Liver (tissue), 8 donors: ENCODE measurements at regions not wholly inside any gene's neighbourhood (a gene's known extent, or its start where the extent isn't known, plus 50 kb on each side); places are given as distances from the start of the nearest gene placed in this dataset.

ENCODE experiments used
- DNase-seq: peaks from one replicate; pipeline ENCODE4 v3.0.0-alpha.2; 2017; ENCODE audit warnings: low spot score
- H3K27ac ChIP-seq, 2 donors: one replicate each; pipeline ENCODE4 v1.7.0; 2013; ENCODE audit warnings: inconsistent platforms in 2 of 2, low read length in 2 of 2, control low read depth in 1 of 2, low read depth in 1 of 2, mild to moderate bottlenecking in 1 of 2
- H3K27me3 ChIP-seq, 4 donors: one replicate each; pipeline versions ENCODE4 v1.6.1 to v1.7.0; 2013; ENCODE audit warnings: low read length in 3 of 4, inconsistent platforms in 1 of 4, mild to moderate bottlenecking in 1 of 4, moderate library complexity in 1 of 4; ENCODE audit not compliant: control insufficient read depth in 4 of 4, insufficient read depth in 4 of 4
- H3K36me3 ChIP-seq, 4 donors: one replicate each; pipeline versions ENCODE4 v1.6.1 to v1.7.0; 2013; ENCODE audit warnings: low read length in 3 of 4, mild to moderate bottlenecking in 3 of 4, low read depth in 1 of 4, moderate library complexity in 1 of 4; ENCODE audit not compliant: control insufficient read depth in 4 of 4, insufficient read depth in 3 of 4
- H3K4me1 ChIP-seq, 4 donors: one replicate each; pipeline versions ENCODE4 v1.6.1 to v1.7.0; 2013; ENCODE audit warnings: low read length in 3 of 4, mild to moderate bottlenecking in 3 of 4, moderate library complexity in 1 of 4; ENCODE audit not compliant: control insufficient read depth in 4 of 4, insufficient read depth in 4 of 4
- H3K4me3 ChIP-seq, 3 donors: one replicate each; pipeline versions ENCODE4 v1.6.1 to v1.7.0; 2013; ENCODE audit warnings: low read length in 3 of 3, control low read depth in 1 of 3, low read depth in 1 of 3, mild to moderate bottlenecking in 1 of 3
- H3K9ac ChIP-seq, 2 donors: one replicate each; pipeline ENCODE4 v1.7.0; 2013; ENCODE audit warnings: low read length in 2 of 2, mild to moderate bottlenecking in 2 of 2, moderate library complexity in 2 of 2, control low read depth in 1 of 2, low read depth in 1 of 2
- H3K9me3 ChIP-seq, 4 donors: one replicate each; pipeline versions ENCODE4 v1.6.1 to v1.7.0; 2013; ENCODE audit warnings: low read length in 3 of 4; ENCODE audit not compliant: control insufficient read depth in 4 of 4
- EGR1 ChIP-seq, 2 donors: IDR thresholded peaks; 2 replicates each; pipeline ENCODE4 v1.6.1; 2016 to 2018; ENCODE audit warnings: antibody characterized with exemption in 2 of 2, low read depth in 2 of 2
- FOXA1 ChIP-seq: IDR thresholded peaks from 2 replicates; pipeline ENCODE4 v1.6.1; 2016; ENCODE audit warnings: antibody characterized with exemption
- FOXA2 ChIP-seq: IDR thresholded peaks from 2 replicates; pipeline ENCODE4 v1.6.1; 2016; ENCODE audit warnings: antibody characterized with exemption
- HNF4A ChIP-seq, 2 donors: conservative IDR thresholded peaks; 2 replicates each; pipeline ENCODE4 v1.6.1; 2016; ENCODE audit warnings: antibody characterized with exemption in 2 of 2, mild to moderate bottlenecking in 2 of 2
- HNF4G ChIP-seq: IDR thresholded peaks from 2 replicates; pipeline ENCODE4 v1.6.1; 2016; ENCODE audit warnings: antibody characterized with exemption
- JUND ChIP-seq, 2 donors: IDR thresholded peaks; 2 replicates each; pipeline ENCODE4 v1.6.1; 2016; ENCODE audit warnings: antibody characterized with exemption in 2 of 2
- NR2F2 ChIP-seq: IDR thresholded peaks from 2 replicates; pipeline ENCODE4 v1.6.1; 2016; ENCODE audit warnings: antibody characterized with exemption
- RAD21 ChIP-seq, 2 donors: IDR thresholded peaks; 2 replicates each; pipeline ENCODE4 v1.6.1; 2016; ENCODE audit warnings: antibody characterized with exemption in 2 of 2, mild to moderate bottlenecking in 2 of 2
- RXRA ChIP-seq, 2 donors: IDR thresholded peaks; 2 replicates each; pipeline ENCODE4 v1.6.1; 2017 to 2018; ENCODE audit warnings: antibody characterized with exemption in 2 of 2, mild to moderate bottlenecking in 1 of 2
- SP1 ChIP-seq: IDR thresholded peaks from 2 replicates; pipeline ENCODE4 v1.6.1; 2018; ENCODE audit warnings: antibody characterized with exemption, mild to moderate bottlenecking
- TAF1 ChIP-seq: conservative IDR thresholded peaks from 2 replicates; pipeline ENCODE4 v1.6.1; 2016; ENCODE audit warnings: antibody characterized with exemption, mild to moderate bottlenecking
- YY1 ChIP-seq: IDR thresholded peaks from 2 replicates; pipeline ENCODE4 v1.6.1; 2016; ENCODE audit warnings: antibody characterized with exemption, mild to moderate bottlenecking
- WGBS: extraction: QIAGEN DNeasy Blood & Tissue Kit; methylation state at CpG from one replicate; pipeline ENCODE4 v1.1.7; 2013; 5-methylcytosine and 5-hydroxymethylcytosine counted together
- TF ChIP-seq, protein P1 (sequence below): fragments of 150-350 bp; IDR thresholded peaks from 2 replicates; pipeline ENCODE4 v1.5.1; 2017; ENCODE audit warnings: improper control_type of control experiment, low read depth, low read length; ENCODE audit not compliant: missing input control
- TF ChIP-seq, protein P2 (sequence below): IDR thresholded peaks from 2 replicates; pipeline ENCODE4 v1.6.1; 2016; ENCODE audit warnings: antibody characterized with exemption, mild to moderate bottlenecking
- TF ChIP-seq, protein P3 (sequence below): IDR thresholded peaks from 2 replicates; pipeline ENCODE4 v1.6.1; 2016; ENCODE audit warnings: antibody characterized with exemption
- TF ChIP-seq, protein P4 (sequence below): IDR thresholded peaks from 2 replicates; pipeline ENCODE4 v1.6.1; 2016; ENCODE audit warnings: antibody characterized with exemption
- donor health status: healthy.
- donor health status: healthy.
- donor health status: healthy.
- donor health status: healthy.
- donor health status: healthy.

DNA sequence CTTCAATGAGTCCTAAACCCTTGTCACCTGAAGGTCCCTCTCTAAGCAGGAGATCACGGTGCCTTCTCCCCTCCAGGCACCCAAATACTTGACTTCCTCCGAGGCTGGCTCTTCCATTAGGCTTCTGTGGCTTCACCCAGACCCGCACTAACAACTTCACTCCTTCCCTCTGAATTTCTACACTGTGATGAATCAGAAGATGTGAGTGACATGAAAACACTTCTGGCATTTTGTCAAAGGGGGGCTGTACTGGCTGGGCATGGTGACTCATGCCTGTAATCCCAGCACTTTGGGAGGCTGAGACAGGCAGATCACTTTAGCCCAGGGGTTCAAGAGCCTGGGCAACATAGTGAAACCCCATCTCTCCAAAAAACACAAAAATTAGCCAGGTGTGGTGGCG is 72.6 kb upstream of the CNEP1R1 start:
- H3K27ac ChIP-seq, result no peak overlapping the region
- DNase-seq, result no peak
- 84% methylated on average over 4 of the region's 4 CpGs for WGBS
- H3K9me3 ChIP-seq, result no peaks in the 10 kb centered on the region
- no peaks in the 10 kb centered on the region for H3K4me1 ChIP-seq
- H3K27me3 ChIP-seq, result peaks cover 0 to 2% (median 0%) of the 10 kb centered on the region in 4 donors
- no peaks in the 10 kb centered on the region for H3K36me3 ChIP-seq
- TF ChIP-seq FOXA2, result no peak
- TF ChIP-seq NR2F2, result no peak
- TF ChIP-seq, protein P1, sequence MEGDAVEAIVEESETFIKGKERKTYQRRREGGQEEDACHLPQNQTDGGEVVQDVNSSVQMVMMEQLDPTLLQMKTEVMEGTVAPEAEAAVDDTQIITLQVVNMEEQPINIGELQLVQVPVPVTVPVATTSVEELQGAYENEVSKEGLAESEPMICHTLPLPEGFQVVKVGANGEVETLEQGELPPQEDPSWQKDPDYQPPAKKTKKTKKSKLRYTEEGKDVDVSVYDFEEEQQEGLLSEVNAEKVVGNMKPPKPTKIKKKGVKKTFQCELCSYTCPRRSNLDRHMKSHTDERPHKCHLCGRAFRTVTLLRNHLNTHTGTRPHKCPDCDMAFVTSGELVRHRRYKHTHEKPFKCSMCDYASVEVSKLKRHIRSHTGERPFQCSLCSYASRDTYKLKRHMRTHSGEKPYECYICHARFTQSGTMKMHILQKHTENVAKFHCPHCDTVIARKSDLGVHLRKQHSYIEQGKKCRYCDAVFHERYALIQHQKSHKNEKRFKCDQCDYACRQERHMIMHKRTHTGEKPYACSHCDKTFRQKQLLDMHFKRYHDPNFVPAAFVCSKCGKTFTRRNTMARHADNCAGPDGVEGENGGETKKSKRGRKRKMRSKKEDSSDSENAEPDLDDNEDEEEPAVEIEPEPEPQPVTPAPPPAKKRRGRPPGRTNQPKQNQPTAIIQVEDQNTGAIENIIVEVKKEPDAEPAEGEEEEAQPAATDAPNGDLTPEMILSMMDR, result no peak
- TF ChIP-seq, protein P2, sequence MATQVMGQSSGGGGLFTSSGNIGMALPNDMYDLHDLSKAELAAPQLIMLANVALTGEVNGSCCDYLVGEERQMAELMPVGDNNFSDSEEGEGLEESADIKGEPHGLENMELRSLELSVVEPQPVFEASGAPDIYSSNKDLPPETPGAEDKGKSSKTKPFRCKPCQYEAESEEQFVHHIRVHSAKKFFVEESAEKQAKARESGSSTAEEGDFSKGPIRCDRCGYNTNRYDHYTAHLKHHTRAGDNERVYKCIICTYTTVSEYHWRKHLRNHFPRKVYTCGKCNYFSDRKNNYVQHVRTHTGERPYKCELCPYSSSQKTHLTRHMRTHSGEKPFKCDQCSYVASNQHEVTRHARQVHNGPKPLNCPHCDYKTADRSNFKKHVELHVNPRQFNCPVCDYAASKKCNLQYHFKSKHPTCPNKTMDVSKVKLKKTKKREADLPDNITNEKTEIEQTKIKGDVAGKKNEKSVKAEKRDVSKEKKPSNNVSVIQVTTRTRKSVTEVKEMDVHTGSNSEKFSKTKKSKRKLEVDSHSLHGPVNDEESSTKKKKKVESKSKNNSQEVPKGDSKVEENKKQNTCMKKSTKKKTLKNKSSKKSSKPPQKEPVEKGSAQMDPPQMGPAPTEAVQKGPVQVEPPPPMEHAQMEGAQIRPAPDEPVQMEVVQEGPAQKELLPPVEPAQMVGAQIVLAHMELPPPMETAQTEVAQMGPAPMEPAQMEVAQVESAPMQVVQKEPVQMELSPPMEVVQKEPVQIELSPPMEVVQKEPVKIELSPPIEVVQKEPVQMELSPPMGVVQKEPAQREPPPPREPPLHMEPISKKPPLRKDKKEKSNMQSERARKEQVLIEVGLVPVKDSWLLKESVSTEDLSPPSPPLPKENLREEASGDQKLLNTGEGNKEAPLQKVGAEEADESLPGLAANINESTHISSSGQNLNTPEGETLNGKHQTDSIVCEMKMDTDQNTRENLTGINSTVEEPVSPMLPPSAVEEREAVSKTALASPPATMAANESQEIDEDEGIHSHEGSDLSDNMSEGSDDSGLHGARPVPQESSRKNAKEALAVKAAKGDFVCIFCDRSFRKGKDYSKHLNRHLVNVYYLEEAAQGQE, result no peak
- no peak for TF ChIP-seq JUND (IDR thresholded peaks at IDR 0.05)
- no peak for TF ChIP-seq EGR1 (IDR thresholded peaks at IDR 0.05; ENCODE audit: low read depth in 2 of 2)
- no peak overlapping the region for H3K4me3 ChIP-seq
- no peak overlapping the region for H3K9ac ChIP-seq

DNA sequence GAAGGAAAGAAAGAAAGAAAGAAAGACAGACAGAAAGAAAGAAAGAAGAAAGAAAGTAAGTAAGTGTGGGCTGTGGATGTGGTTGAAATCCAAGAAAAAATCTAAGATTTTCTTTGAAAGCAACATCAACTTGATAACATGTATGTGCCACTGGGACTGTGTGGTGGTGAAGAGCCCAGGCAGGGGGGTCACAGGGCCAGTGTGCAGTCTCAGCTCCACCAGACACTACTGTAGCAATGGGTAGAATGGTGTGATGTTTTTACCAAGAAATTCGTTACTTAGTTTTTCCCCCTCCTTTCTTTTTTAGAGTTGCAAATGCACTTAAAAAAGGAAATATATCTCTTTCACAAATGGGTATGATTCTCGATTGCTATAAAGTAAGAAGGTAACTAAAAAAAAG is 71.9 kb upstream of the CNEP1R1 start:
- TF ChIP-seq SP1 (no peak), RAD21 (IDR thresholded peaks at IDR 0.05) (no peak), EGR1 (IDR thresholded peaks at IDR 0.05; ENCODE audit: low read depth in 2 of 2) (no peak), NR2F2 (no peak), HNF4A (conservative IDR thresholded peaks at IDR 0.05) (no peak), RXRA (IDR thresholded peaks at IDR 0.05) (no peak)
- TF ChIP-seq, protein P3, sequence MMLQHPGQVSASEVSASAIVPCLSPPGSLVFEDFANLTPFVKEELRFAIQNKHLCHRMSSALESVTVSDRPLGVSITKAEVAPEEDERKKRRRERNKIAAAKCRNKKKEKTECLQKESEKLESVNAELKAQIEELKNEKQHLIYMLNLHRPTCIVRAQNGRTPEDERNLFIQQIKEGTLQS, result no peak
- TF ChIP-seq, protein P4, sequence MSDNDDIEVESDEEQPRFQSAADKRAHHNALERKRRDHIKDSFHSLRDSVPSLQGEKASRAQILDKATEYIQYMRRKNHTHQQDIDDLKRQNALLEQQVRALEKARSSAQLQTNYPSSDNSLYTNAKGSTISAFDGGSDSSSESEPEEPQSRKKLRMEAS, result no peak
- no peak overlapping the region for H3K4me3 ChIP-seq
- WGBS, result 37% methylated on average over 2 of the region's 2 CpGs

DNA sequence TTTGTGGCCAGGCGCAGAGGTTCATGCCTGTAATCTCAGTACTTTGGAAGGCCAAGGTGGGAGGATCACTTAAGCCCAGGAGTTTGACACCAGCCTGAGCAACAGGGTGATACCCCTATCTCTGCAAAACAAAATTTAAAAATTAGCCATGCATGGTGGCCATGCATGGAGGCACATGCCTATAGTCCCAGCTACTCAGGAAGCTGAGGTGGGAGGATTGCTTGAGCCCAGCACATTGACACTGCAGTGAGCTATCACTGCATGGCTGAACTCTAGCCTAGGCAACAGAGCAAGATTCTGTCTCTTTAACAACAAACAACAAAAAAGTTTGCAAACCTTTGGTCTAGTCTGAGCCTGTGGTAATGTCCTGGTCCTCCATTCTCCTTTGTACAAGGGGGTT is 69.2 kb upstream of the CNEP1R1 start:
- Histone ChIP-seq H3K36me3 (no peaks in the 10 kb centered on the region), H3K4me3 (no peak overlapping the region), H3K9ac (no peak overlapping the region), H3K27me3 (peaks cover 0 to 2% (median 0%) of the 10 kb centered on the region in 4 donors), H3K4me1 (no peaks in the 10 kb centered on the region), H3K27ac (no peak overlapping the region), H3K9me3 (no peaks in the 10 kb centered on the region)
- WGBS, result 100% methylated on average over 1 of the region's 1 CpG
- DNase-seq, result no peak
- TF ChIP-seq, protein P2, result no peak
- TF ChIP-seq HNF4A (conservative IDR thresholded peaks at IDR 0.05) (no peak), YY1 (no peak), SP1 (no peak), FOXA1 (no peak), HNF4G (no peak), TAF1 (no peak), JUND (IDR thresholded peaks at IDR 0.05) (no peak)
- TF ChIP-seq, protein P1, result no peak
- TF ChIP-seq, protein P4, result no peak

More for the DNA sequence above, 71.9 kb upstream of the CNEP1R1 start:
- Histone ChIP-seq H3K9ac (no peak overlapping the region), H3K27me3 (peaks cover 0 to 2% (median 0%) of the 10 kb centered on the region in 4 donors), H3K9me3 (no peaks in the 10 kb centered on the region), H3K36me3 (no peaks in the 10 kb centered on the region), H3K4me1 (no peaks in the 10 kb centered on the region), H3K27ac (no peak overlapping the region)
- DNase-seq, result no peak
